KMS-11 (cell line): ENCODE measurements at regions not wholly inside any gene's neighbourhood (a gene's known extent, or its start where the extent isn't known, plus 50 kb on each side); places are given as distances from the start of the nearest gene placed in this dataset.
"Not testable (repeated sequence)": the region's sequence is repeated elsewhere in the genome, so short reads cannot be mapped to it uniquely, and the experiment has no call there.

Source experiments
- H2AFZ ChIP-seq: fragments of 200-600 bp; sonication (generic); 2 replicates; pipeline ENCODE4 v1.6.1; 2016; ENCODE audit warnings: antibody characterized with exemption, mixed run types, low read depth
- H3K27ac ChIP-seq: fragments of 200-600 bp; sonication (generic); 2 replicates; pipeline ENCODE4 v1.6.1; 2016; ENCODE audit warnings: mild to moderate bottlenecking, mixed run types
- H3K27me3 ChIP-seq: fragments of 200-600 bp; sonication (generic); 2 replicates; pipeline ENCODE4 v1.6.1; 2017; ENCODE audit warnings: mild to moderate bottlenecking, low read depth, mixed run types, moderate library complexity; ENCODE audit not compliant: insufficient read depth
- H3K36me3 ChIP-seq: fragments of 200-600 bp; sonication (generic); 2 replicates; pipeline ENCODE4 v1.6.1; 2017; ENCODE audit warnings: mild to moderate bottlenecking, mixed run types; ENCODE audit not compliant: insufficient read depth
- H3K4me1 ChIP-seq: fragments of 200-600 bp; sonication (generic); 2 replicates; pipeline ENCODE4 v1.6.1; 2016; ENCODE audit warnings: mild to moderate bottlenecking, low read depth, mixed run types; ENCODE audit not compliant: poor library complexity, severe bottlenecking
- H3K4me2 ChIP-seq: fragments of 200-600 bp; sonication (generic); 2 replicates; pipeline ENCODE4 v1.7.0; 2016; ENCODE audit warnings: mild to moderate bottlenecking, mixed run types
- H3K4me3 ChIP-seq: fragments of 200-600 bp; sonication (generic); IDR thresholded peaks from 2 replicates; pipeline ENCODE4 v1.6.1; 2017; ENCODE audit warnings: low read depth, low read length, mixed read lengths; ENCODE audit not compliant: insufficient read depth
- H3K79me2 ChIP-seq: fragments of 200-600 bp; sonication (generic); 2 replicates; pipeline ENCODE4 v1.6.1; 2016; ENCODE audit warnings: low read depth, mixed run types; ENCODE audit not compliant: insufficient read depth
- H3K9ac ChIP-seq: fragments of 200-600 bp; sonication (generic); 2 replicates; pipeline ENCODE4 v1.6.1; 2016; ENCODE audit warnings: mild to moderate bottlenecking, mixed run types
- H4K20me1 ChIP-seq: fragments of 200-600 bp; sonication (generic); 2 replicates; pipeline ENCODE4 v1.6.1; 2016; ENCODE audit warnings: mild to moderate bottlenecking, mixed run types; ENCODE audit not compliant: insufficient read depth
- TF ChIP-seq, protein P1 (sequence below): fragments of 200-600 bp; sonication (generic); conservative IDR thresholded peaks from 2 replicates; pipeline ENCODE4 v1.6.1; 2017; ENCODE audit warnings: low read depth, mild to moderate bottlenecking, antibody characterized with exemption, low read length, moderate library complexity, mixed read lengths

DNA sequence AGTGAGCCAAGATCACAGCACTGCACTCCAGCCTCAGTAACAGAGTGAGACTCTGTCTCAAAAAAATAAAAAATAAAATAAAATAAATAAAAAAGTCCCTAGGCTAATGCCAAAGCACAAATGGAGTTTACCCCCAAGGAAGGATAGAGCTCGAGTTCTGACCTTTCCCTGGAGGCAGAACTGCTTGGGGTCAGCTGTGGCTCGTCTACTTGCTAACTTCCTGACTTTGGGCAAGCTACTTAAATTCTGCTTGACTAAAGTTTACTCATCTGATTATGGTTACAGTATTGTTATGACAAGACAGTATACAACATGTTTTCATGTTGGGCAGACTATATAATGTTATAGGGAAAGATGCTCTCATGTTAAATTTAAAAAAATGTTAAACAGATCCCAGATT, 359.2 kb downstream of the DNAH5 start:
- Histone ChIP-seq H3K27ac (no peak overlapping the region), H3K79me2 (no peaks in the 10 kb centered on the region), H3K9ac (no peak overlapping the region), H3K4me1 (no peaks in the 10 kb centered on the region), H3K4me2 (no peak overlapping the region), H3K4me3 (no peak overlapping the region), H3K27me3 (no peaks in the 10 kb centered on the region), H4K20me1 (no peaks in the 10 kb centered on the region), H3K36me3 (no peaks in the 10 kb centered on the region), H2AFZ (no peak overlapping the region)
- TF ChIP-seq, protein P1, sequence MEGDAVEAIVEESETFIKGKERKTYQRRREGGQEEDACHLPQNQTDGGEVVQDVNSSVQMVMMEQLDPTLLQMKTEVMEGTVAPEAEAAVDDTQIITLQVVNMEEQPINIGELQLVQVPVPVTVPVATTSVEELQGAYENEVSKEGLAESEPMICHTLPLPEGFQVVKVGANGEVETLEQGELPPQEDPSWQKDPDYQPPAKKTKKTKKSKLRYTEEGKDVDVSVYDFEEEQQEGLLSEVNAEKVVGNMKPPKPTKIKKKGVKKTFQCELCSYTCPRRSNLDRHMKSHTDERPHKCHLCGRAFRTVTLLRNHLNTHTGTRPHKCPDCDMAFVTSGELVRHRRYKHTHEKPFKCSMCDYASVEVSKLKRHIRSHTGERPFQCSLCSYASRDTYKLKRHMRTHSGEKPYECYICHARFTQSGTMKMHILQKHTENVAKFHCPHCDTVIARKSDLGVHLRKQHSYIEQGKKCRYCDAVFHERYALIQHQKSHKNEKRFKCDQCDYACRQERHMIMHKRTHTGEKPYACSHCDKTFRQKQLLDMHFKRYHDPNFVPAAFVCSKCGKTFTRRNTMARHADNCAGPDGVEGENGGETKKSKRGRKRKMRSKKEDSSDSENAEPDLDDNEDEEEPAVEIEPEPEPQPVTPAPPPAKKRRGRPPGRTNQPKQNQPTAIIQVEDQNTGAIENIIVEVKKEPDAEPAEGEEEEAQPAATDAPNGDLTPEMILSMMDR: no peak

DNA sequence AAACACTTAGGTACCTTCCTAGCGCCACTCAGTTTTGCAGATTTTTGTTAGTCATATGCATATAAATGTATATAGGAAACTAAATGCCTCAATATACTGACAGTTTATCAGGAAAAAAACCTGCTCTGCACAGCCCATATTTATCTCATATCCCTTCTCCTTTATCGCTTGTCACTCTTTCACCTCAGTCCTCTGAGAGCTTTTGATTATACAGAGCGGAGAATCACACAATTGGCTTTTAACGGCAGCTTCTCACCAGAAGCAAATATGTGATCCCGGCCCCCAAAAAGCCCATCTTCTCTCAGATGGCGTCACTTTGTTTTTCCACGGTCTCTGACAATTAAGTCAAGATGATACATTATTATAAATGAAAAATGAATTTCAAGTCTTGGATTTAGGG, 362.6 kb downstream of the DNAH5 start:
- Histone ChIP-seq H2AFZ (no peak overlapping the region), H3K79me2 (no peaks in the 10 kb centered on the region), H3K4me2 (no peak overlapping the region), H3K27me3 (no peaks in the 10 kb centered on the region), H4K20me1 (no peaks in the 10 kb centered on the region), H3K9ac (no peak overlapping the region), H3K4me1 (no peaks in the 10 kb centered on the region), H3K27ac (no peak overlapping the region), H3K36me3 (no peaks in the 10 kb centered on the region), H3K4me3 (no peak overlapping the region)
- TF ChIP-seq, protein P1: no peak

GRCh38 chr5:13581132-13581531, 363.4 kb downstream of the DNAH5 start:
- no peak overlapping the region for H3K4me2 ChIP-seq
- TF ChIP-seq, protein P1: no peak

GRCh38 chr5:13580058-13580457, 364.4 kb downstream of the DNAH5 start:
- H3K4me3 ChIP-seq: no peak overlapping the region
- no peaks in the 10 kb centered on the region for H3K4me1 ChIP-seq
- no peak overlapping the region for H3K4me2 ChIP-seq
- no peaks in the 10 kb centered on the region for H3K36me3 ChIP-seq
- H3K27me3 ChIP-seq: no peaks in the 10 kb centered on the region
- H2AFZ ChIP-seq: no peak overlapping the region
- H3K79me2 ChIP-seq: no peaks in the 10 kb centered on the region
- H3K9ac ChIP-seq: no peak overlapping the region
- H4K20me1 ChIP-seq: no peaks in the 10 kb centered on the region
- no peak overlapping the region for H3K27ac ChIP-seq
- TF ChIP-seq, protein P1: no peak

More at GRCh38 chr5:13581132-13581531, 363.4 kb downstream of the DNAH5 start:
- H3K9ac ChIP-seq: no peak overlapping the region
- H3K4me3 ChIP-seq: no peak overlapping the region
- H3K27ac ChIP-seq: no peak overlapping the region
- no peaks in the 10 kb centered on the region for H3K79me2 ChIP-seq
- no peaks in the 10 kb centered on the region for H3K36me3 ChIP-seq
- no peaks in the 10 kb centered on the region for H3K27me3 ChIP-seq
- H2AFZ ChIP-seq: no peak overlapping the region
- no peaks in the 10 kb centered on the region for H3K4me1 ChIP-seq
- no peaks in the 10 kb centered on the region for H4K20me1 ChIP-seq

- not testable (repeated sequence) for H3K27me3 ChIP-seq, H3K4me2 ChIP-seq, H2AFZ ChIP-seq, H3K79me2 ChIP-seq, H3K4me1 ChIP-seq, H3K27ac ChIP-seq, H3K36me3 ChIP-seq, H4K20me1 ChIP-seq, H3K4me3 ChIP-seq, H3K9ac ChIP-seq
Observed at GRCh38 chr5:13579091-13579490, 365.4 kb downstream of the DNAH5 start.

DNA sequence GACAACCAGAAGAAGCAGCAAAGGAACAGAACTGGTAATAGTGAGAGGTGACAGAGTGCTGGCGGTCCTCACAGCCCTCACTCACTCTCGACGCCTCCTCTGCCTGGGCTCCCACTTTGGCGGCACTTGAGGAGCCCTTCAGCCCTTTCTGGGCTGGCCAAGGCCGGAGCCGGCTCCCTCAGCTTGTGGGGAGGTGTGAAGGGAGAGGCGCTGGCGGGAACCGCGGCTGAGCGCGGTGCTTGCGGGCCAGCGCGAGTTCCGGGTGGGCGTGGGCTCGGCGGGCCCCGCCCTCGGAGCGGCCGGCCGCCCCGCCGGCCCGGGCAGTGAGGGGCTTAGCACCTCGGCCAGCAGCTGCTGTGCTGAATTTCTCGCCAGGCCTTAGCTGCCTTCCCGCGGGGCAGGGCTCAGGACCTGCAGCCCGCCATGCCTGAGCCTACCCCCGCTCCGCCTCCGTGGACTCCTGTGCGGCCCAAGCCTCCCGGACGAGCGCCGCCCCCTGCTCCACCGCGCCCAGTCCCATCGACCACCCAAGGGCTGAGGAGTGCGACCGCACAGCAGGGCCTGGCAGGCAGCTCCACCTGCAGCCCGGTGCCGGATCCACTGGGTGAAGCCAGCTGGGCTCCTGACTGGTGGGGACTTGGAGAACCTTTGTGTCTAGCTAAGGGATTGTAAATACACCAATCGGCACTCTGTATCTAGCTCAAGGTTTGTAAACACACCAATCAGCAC, 366.0 kb downstream of the DNAH5 start:
- H3K9ac ChIP-seq, H3K4me3 ChIP-seq, H4K20me1 ChIP-seq, H3K27me3 ChIP-seq, H3K79me2 ChIP-seq, H3K4me1 ChIP-seq, H3K27ac ChIP-seq, H2AFZ ChIP-seq, H3K4me2 ChIP-seq, H3K36me3 ChIP-seq: not testable (repeated sequence)
